ENCODE measurements at regions not wholly inside any gene's neighbourhood (a gene's known extent, or its start where the extent isn't known, plus 50 kb on each side); places are given as distances from the start of the nearest gene placed in this dataset.
A peak's percentile ranks its signal among the peaks of the same experiment; 100 is the strongest.
"Not testable (repeated sequence)": the region's sequence is repeated elsewhere in the genome, so short reads cannot be mapped to it uniquely, and the experiment has no call there.

DNA sequence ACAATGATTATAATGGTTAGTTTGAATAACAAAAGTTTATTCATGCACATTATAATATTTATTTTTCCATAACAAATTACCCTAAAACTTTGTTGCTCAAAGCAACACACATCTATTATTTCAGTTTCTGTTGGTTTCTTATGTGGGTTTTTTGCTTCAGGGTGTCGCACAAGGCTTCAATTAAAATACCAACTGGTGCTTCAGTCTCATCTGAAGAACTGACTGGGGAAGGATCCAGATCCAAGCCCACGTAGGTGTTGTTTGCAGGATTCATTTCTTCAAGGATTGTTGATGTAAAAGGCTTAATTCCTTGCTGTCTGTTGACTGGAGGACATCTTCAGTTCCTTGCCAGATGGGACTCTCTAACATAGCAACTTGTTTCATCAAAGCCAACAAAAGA, 747.2 kb upstream of the PCDH20 start:
- Histone ChIP-seq H3K9me3 (ENCODE audit: insufficient read depth, low read length) (0 out of 2 replicates have a peak, but pooled peaks cover 4% of the 10 kb centered on the region), H3K4me2 (ENCODE audit: low read depth, low read length, poor library complexity, severe bottlenecking) (no peak overlapping the region), H3F3A (ENCODE audit: insufficient read depth) (no peaks in the 10 kb centered on the region), H3K9ac (ENCODE audit: low read length) (no peak overlapping the region), H3K27me3 (ENCODE audit: low read length) (no peaks in the 10 kb centered on the region), H4K20me1 (ENCODE audit: low read depth, low read length) (no peaks in the 10 kb centered on the region), H3K9me2 (replicated peaks; ENCODE audit: insufficient read depth, low read length) (no peaks in the 10 kb centered on the region), H3K27ac (ENCODE audit: low read depth, low read length) (no peak overlapping the region), H3K79me2 (ENCODE audit: insufficient read depth, low read length) (no peaks in the 10 kb centered on the region), H2AFZ (ENCODE audit: low read depth, low read length, severe bottlenecking) (peak overlapping the region; percentile 77), H3K36me3 (ENCODE audit: low read length) (no peaks in the 10 kb centered on the region; the same call in 1 of the 2 replicates), H3K4me3 (ENCODE audit: insufficient read depth, low read length, poor library complexity, severe bottlenecking) (no peak overlapping the region)
- TF ChIP-seq EZH2phosphoT487 (conservative IDR thresholded peaks at IDR 0.05; ENCODE audit: low read length) = no peak
- TF ChIP-seq CTCF (IDR thresholded peaks at IDR 0.05; ENCODE audit: insufficient read depth, low read length, poor library complexity, severe bottlenecking) = no peak

- Histone ChIP-seq H3K4me2 (ENCODE audit: low read depth, low read length, poor library complexity, severe bottlenecking) (no peak overlapping the region), H3K79me2 (ENCODE audit: insufficient read depth, low read length) (no peaks in the 10 kb centered on the region), H3K27me3 (ENCODE audit: low read length) (no peaks in the 10 kb centered on the region), H3K9me3 (ENCODE audit: insufficient read depth, low read length) (0 out of 2 replicates have a peak, but pooled peaks cover 4% of the 10 kb centered on the region), H3K36me3 (ENCODE audit: low read length) (no peaks in the 10 kb centered on the region; the same call in 1 of the 2 replicates), H2AFZ (ENCODE audit: low read depth, low read length, severe bottlenecking) (peak overlapping the region; percentile 64), H3K27ac (ENCODE audit: low read depth, low read length) (no peak overlapping the region), H3K9me2 (replicated peaks; ENCODE audit: insufficient read depth, low read length) (no peaks in the 10 kb centered on the region), H3K9ac (ENCODE audit: low read length) (no peak overlapping the region), H4K20me1 (ENCODE audit: low read depth, low read length) (no peaks in the 10 kb centered on the region), H3F3A (ENCODE audit: insufficient read depth) (no peaks in the 10 kb centered on the region), H3K4me3 (ENCODE audit: insufficient read depth, low read length, poor library complexity, severe bottlenecking) (no peak overlapping the region)
- TF ChIP-seq CTCF (IDR thresholded peaks at IDR 0.05; ENCODE audit: insufficient read depth, low read length, poor library complexity, severe bottlenecking) = no peak
- no peak for TF ChIP-seq EZH2phosphoT487 (conservative IDR thresholded peaks at IDR 0.05; ENCODE audit: low read length)
Observed at GRCh38 chr13:62158520-62158919, 742.9 kb upstream of the PCDH20 start.

DNA sequence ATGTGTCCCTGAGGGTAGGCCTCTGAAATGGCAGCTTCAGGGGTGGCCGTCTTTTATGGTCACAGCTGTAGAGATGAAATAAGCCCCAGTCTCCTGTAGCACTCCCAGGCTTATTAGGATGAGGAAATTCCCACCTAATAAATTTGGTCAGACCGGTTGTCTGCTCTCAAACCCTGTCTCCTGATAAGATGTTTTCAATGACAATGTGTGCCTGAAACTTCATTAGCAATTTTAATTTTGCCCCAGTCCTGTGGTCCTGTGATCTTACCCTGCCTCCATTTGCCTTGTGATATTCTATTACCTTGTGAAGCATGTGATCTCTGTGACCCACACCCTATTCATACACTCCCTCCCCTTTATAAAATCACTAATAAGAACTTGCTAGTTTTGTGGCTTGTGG, 736.1 kb upstream of the PCDH20 start:
- not testable (repeated sequence) for H3K4me3 ChIP-seq (ENCODE audit: insufficient read depth, low read length, poor library complexity, severe bottlenecking); H3K27ac ChIP-seq (ENCODE audit: low read depth, low read length); H3K9ac ChIP-seq (ENCODE audit: low read length); H3K27me3 ChIP-seq (ENCODE audit: low read length); H3K79me2 ChIP-seq (ENCODE audit: insufficient read depth, low read length); H3K4me2 ChIP-seq (ENCODE audit: low read depth, low read length, poor library complexity, severe bottlenecking); H4K20me1 ChIP-seq (ENCODE audit: low read depth, low read length); H3F3A ChIP-seq (ENCODE audit: insufficient read depth); H3K9me2 ChIP-seq (replicated peaks; ENCODE audit: insufficient read depth, low read length); H3K36me3 ChIP-seq (ENCODE audit: low read length); H2AFZ ChIP-seq (ENCODE audit: low read depth, low read length, severe bottlenecking)
- H3K9me3 ChIP-seq (ENCODE audit: insufficient read depth, low read length) = peaks cover 15% of the 10 kb centered on the region; the same call in 1 of the 2 replicates

GRCh38 chr13:62142048-62142447, 726.4 kb upstream of the PCDH20 start:
- H4K20me1 ChIP-seq (ENCODE audit: low read depth, low read length) = no peaks in the 10 kb centered on the region
- no peak for TF ChIP-seq EZH2phosphoT487 (conservative IDR thresholded peaks at IDR 0.05; ENCODE audit: low read length)
- TF ChIP-seq CTCF (IDR thresholded peaks at IDR 0.05; ENCODE audit: insufficient read depth, low read length, poor library complexity, severe bottlenecking) = no peak
- no peak overlapping the region for H3K9ac ChIP-seq (ENCODE audit: low read length)
- H3K9me3 ChIP-seq (ENCODE audit: insufficient read depth, low read length) = peaks cover 37% of the 10 kb centered on the region; the same call in 1 of the 2 replicates
- H3K4me2 ChIP-seq (ENCODE audit: low read depth, low read length, poor library complexity, severe bottlenecking) = no peak overlapping the region
- H3K27ac ChIP-seq (ENCODE audit: low read depth, low read length) = no peak overlapping the region
- H2AFZ ChIP-seq (ENCODE audit: low read depth, low read length, severe bottlenecking) = no peak overlapping the region
- H3K27me3 ChIP-seq (ENCODE audit: low read length) = no peaks in the 10 kb centered on the region
- H3K9me2 ChIP-seq (replicated peaks; ENCODE audit: insufficient read depth, low read length) = no peaks in the 10 kb centered on the region
- H3K79me2 ChIP-seq (ENCODE audit: insufficient read depth, low read length) = no peaks in the 10 kb centered on the region
- H3F3A ChIP-seq (ENCODE audit: insufficient read depth) = no peaks in the 10 kb centered on the region
- no peak overlapping the region for H3K4me3 ChIP-seq (ENCODE audit: insufficient read depth, low read length, poor library complexity, severe bottlenecking)
- H3K36me3 ChIP-seq (ENCODE audit: low read length) = peaks cover 6% of the 10 kb centered on the region; the same call in 1 of the 2 replicates

All from SU-DHL-6 (cell line).